ENCODE measurements at regions not wholly inside any gene's neighbourhood (a gene's known extent, or its start where the extent isn't known, plus 50 kb on each side); places are given as distances from the start of the nearest gene placed in this dataset.

- Histone ChIP-seq H3K36me3 (no peaks in the 10 kb centered on the region), H3K9me3 (no peaks in the 10 kb centered on the region), H3K4me1 (peaks cover 4 to 13% (median 10%) of the 10 kb centered on the region in 4 donors), H3K27me3 (no peaks in the 10 kb centered on the region), H3K27ac (replicated peaks in 1 of 4) (no peak overlapping the region), H3K4me3 (no peak overlapping the region)
- TF ChIP-seq POLR2A (IDR thresholded peaks at IDR 0.05; ENCODE audit: low read depth) (no peak), CTCF (IDR thresholded peaks at IDR 0.05) (no peak), POLR2AphosphoS5 (IDR thresholded peaks at IDR 0.05) (no peak), EP300 (IDR thresholded peaks at IDR 0.05) (no peak)
- DNase-seq (ENCODE audit: extremely low spot score): no peak
- WGBS: 90% methylated on average over 3 of the region's 3 CpGs
- intact Hi-C loops (cut with DNase I): loop anchor here (5.0 kb wide), 1 partner anchor 146 kb away; the partner anchor contains the start of gene TENT5C
Measured at GRCh38 chr1:117753232-117753631, 147.4 kb downstream of the TENT5C start.

GRCh38 chr1:117753652-117754051, 147.8 kb downstream of the TENT5C start:
- H3K27me3 ChIP-seq: no peaks in the 10 kb centered on the region
- no peaks in the 10 kb centered on the region for H3K36me3 ChIP-seq
- no peaks in the 10 kb centered on the region for H3K9me3 ChIP-seq
- 41% methylated on average over 5 of the region's 5 CpGs for WGBS
- H3K4me3 ChIP-seq: peak overlapping the region in 3 of 4 donors; percentile 19 to 41 (median 31)
- DNase-seq (ENCODE audit: extremely low spot score): no peak
- TF ChIP-seq POLR2A (IDR thresholded peaks at IDR 0.05; ENCODE audit: low read depth): no peak
- TF ChIP-seq CTCF (IDR thresholded peaks at IDR 0.05): no peak
- no peak for TF ChIP-seq EP300 (IDR thresholded peaks at IDR 0.05)
- no peak for TF ChIP-seq POLR2AphosphoS5 (IDR thresholded peaks at IDR 0.05)
- H3K4me1 ChIP-seq: peaks cover 7 to 17% (median 14%) of the 10 kb centered on the region in 4 donors
- intact Hi-C loops (cut with DNase I): loop anchor here (5.0 kb wide), 1 partner anchor 146 kb away; the partner anchor contains the start of gene TENT5C
- no peak overlapping the region for H3K27ac ChIP-seq (replicated peaks in 1 of 4)

GRCh38 chr1:117754061-117754969, 148.5 kb downstream of the TENT5C start:
- 14% methylated on average over 9 of the region's 9 CpGs for WGBS
- DNase-seq (ENCODE audit: extremely low spot score): no peak
- Histone ChIP-seq H3K36me3 (no peaks in the 10 kb centered on the region), H3K27ac (replicated peaks in 1 of 4) (no peak overlapping the region), H3K4me3 (peak overlapping the region in 3 of 4 donors; percentile 19 to 41 (median 31)), H3K4me1 (peaks cover 10 to 23% (median 20%) of the 10 kb centered on the region in 4 donors), H3K9me3 (no peaks in the 10 kb centered on the region), H3K27me3 (no peaks in the 10 kb centered on the region)
- intact Hi-C loops (cut with DNase I): loop anchor here (5.0 kb wide), 1 partner anchor 147 kb away; the partner anchor contains the start of gene TENT5C
- TF ChIP-seq EP300 (IDR thresholded peaks at IDR 0.05) (no peak), POLR2AphosphoS5 (IDR thresholded peaks at IDR 0.05) (no peak), CTCF (IDR thresholded peaks at IDR 0.05) (peak; percentile 64 to 76 (median 76))

- no peak for DNase-seq (ENCODE audit: extremely low spot score)
- Histone ChIP-seq H3K4me1 (peaks cover 10 to 23% (median 20%) of the 10 kb centered on the region in 4 donors), H3K4me3 (no peak overlapping the region), H3K36me3 (no peaks in the 10 kb centered on the region), H3K27ac (replicated peaks in 1 of 4) (no peak overlapping the region), H3K27me3 (no peaks in the 10 kb centered on the region), H3K9me3 (no peaks in the 10 kb centered on the region)
- TF ChIP-seq EP300 (IDR thresholded peaks at IDR 0.05) (no peak), POLR2A (IDR thresholded peaks at IDR 0.05; ENCODE audit: low read depth) (no peak), POLR2AphosphoS5 (IDR thresholded peaks at IDR 0.05) (no peak), CTCF (IDR thresholded peaks at IDR 0.05) (no peak)
- intact Hi-C loops (cut with DNase I): loop anchor here (5.0 kb wide), 3 partner anchors 140 to 245 kb away; no protein-coding TSS in a partner anchor
- 73% methylated on average over 3 of the region's 3 CpGs for WGBS
Measured at GRCh38 chr1:117757668-117758067, 151.8 kb downstream of the TENT5C start.

Measured in esophagus muscularis mucosa (tissue), 4 donors.